Left lung (tissue), 4 donors: ENCODE measurements at regions not wholly inside any gene's neighbourhood (a gene's known extent, or its start where the extent isn't known, plus 50 kb on each side); places are given as distances from the start of the nearest gene placed in this dataset.

Experiments
- ATAC-seq: fragments of 200-7000 bp; cut with Tn5 transposase; one replicate; pipeline ENCODE4 v1.9.1; 2020; ENCODE audit warnings: moderate library complexity
- DNase-seq, 4 donors: peaks; one replicate each; pipeline ENCODE4 v3.0.0-alpha.2; 2013 to 2020
- H3K27ac ChIP-seq, 2 donors: fragments of 200-600 bp; sonication (generic) in 1 of 2; one replicate each; pipeline versions ENCODE4 v1.5.0 to v1.8.0; 2020 to 2021
- H3K27me3 ChIP-seq, 2 donors: fragments of 200-600 bp; sonication (generic) in 1 of 2; one replicate each; pipeline versions ENCODE4 v1.5.0 to v1.8.0; 2020 to 2021
- H3K36me3 ChIP-seq, 2 donors: fragments of 200-600 bp; sonication (generic) in 1 of 2; one replicate each; pipeline versions ENCODE4 v1.5.0 to v1.8.0; 2020 to 2021
- H3K4me1 ChIP-seq, 2 donors: fragments of 200-600 bp; one replicate each; pipeline ENCODE4 v1.8.0; 2021
- H3K4me3 ChIP-seq, 2 donors: fragments of 200-600 bp; sonication (generic) in 1 of 2; one replicate each; pipeline versions ENCODE4 v1.5.0 to v1.8.0; 2020 to 2021; ENCODE audit warnings: mild to moderate bottlenecking in 1 of 2
- H3K9me3 ChIP-seq, 2 donors: fragments of 200-600 bp; sonication (generic) in 1 of 2; one replicate each; pipeline versions ENCODE4 v1.5.0 to v1.8.0; 2020 to 2021
- intact Hi-C, 2 donors: fragments of 100-400 bp; cut with DNase I; formaldehyde crosslinking; loops; one replicate each; pipeline versions ENCODE4 v1.11.2 to v1.14.2; 2022
- TF ChIP-seq, protein P1 (sequence below), 2 donors: fragments of 200-600 bp; sonication (generic) in 1 of 2; IDR thresholded peaks; one replicate each; pipeline versions ENCODE4 v1.5.0 to v1.8.0; 2021; ENCODE audit warnings: antibody characterized with exemption in 2 of 2
- donor health status: DM: no; HTN: yes; CAD: no.
- donor health status: DM: no; HTN: no; CAD: no.

DNA sequence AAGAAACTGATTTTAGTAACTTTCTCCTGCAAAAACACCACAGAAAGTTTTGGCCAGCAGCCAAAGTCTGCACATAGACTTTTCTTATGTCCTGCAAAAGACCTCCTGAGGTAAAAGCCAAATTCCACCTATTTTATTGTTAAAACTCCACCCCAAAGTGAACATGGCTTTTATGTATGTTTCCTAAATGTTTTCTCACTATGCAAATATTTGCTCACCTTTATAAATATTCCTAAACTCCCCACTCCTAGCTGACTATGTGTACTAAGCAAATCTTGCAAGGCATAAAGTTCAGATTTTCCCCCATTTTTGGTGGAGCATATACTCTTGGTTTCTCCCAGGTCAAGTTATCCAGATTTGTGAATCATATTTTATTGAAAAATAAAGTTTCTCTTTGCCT is 446.2 kb downstream of the DNAH5 start:
- ATAC-seq (no peak), DNase-seq (peak in 1 of 4 donors; percentile 10)
- H3K4me1 ChIP-seq, result no peaks in the 10 kb centered on the region
- no peaks in the 10 kb centered on the region for H3K27me3 ChIP-seq
- no peak overlapping the region for H3K27ac ChIP-seq
- H3K36me3 ChIP-seq, result no peaks in the 10 kb centered on the region
- intact Hi-C loops, result no loop called here
- H3K4me3 ChIP-seq, result no peak overlapping the region
- peaks cover 0 to 11% of the 10 kb centered on the region in 2 donors for H3K9me3 ChIP-seq
- TF ChIP-seq, protein P1, sequence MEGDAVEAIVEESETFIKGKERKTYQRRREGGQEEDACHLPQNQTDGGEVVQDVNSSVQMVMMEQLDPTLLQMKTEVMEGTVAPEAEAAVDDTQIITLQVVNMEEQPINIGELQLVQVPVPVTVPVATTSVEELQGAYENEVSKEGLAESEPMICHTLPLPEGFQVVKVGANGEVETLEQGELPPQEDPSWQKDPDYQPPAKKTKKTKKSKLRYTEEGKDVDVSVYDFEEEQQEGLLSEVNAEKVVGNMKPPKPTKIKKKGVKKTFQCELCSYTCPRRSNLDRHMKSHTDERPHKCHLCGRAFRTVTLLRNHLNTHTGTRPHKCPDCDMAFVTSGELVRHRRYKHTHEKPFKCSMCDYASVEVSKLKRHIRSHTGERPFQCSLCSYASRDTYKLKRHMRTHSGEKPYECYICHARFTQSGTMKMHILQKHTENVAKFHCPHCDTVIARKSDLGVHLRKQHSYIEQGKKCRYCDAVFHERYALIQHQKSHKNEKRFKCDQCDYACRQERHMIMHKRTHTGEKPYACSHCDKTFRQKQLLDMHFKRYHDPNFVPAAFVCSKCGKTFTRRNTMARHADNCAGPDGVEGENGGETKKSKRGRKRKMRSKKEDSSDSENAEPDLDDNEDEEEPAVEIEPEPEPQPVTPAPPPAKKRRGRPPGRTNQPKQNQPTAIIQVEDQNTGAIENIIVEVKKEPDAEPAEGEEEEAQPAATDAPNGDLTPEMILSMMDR (IDR thresholded peaks at IDR 0.05), result no peak

DNA sequence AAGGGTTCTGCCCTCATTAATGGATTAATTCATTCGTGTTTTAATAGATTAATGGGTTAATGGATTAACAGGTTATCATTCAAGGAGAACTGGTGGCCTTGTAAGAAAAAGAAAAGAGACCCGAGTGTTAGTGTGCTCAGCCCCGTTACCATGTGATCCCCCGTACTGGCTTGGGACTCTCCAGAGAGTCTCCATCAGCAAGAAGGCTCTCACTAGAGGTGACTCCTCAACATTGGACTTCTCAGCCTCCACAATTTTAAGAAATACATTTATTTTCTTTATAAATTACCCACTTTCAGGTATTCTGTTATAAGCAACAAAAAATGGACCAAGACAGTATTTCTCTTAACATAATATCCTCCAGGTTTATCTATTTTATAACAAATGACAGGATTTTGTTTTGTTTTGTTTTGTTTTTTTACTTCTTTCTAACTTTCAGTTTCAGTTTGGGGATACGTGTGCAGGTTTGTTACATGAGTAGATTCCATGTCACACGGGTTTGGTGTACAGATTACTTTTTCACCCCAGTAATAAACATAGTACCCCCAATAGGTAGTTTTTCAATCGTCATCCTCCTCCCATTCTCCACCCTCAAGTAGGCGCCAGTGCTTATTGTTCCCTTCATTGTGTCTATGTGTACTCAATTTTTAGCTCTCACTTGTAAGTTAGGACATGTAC is 456.1 kb downstream of the DNAH5 start:
- intact Hi-C loops, result no loop called here
- Histone ChIP-seq H3K9me3 (no peaks in the 10 kb centered on the region), H3K4me1 (no peaks in the 10 kb centered on the region), H3K36me3 (no peaks in the 10 kb centered on the region), H3K27me3 (no peaks in the 10 kb centered on the region), H3K4me3 (no peak overlapping the region), H3K27ac (no peak overlapping the region)
- no peak for DNase-seq
- TF ChIP-seq, protein P1 (IDR thresholded peaks at IDR 0.05), result no peak
- ATAC-seq, result no peak

DNA sequence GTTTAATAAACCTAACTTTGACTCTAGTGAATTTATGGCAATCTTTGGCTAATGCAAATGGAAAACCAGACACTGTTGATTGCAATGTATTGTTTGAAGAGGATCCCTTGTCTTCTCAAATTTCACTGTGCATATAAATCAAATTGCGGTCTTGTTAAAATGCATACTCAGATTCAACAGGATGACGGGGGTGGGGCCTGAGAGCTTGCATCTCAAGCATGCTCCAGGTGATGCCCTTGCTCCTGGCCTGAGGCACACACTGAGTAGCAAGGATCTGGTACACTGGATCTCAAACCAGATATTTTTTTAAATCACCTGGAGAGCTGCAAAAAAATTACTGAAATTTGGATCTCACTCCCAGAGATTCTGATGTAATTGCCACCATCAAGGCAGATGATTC is 463.7 kb downstream of the DNAH5 start:
- intact Hi-C loops, result no loop called here
- Histone ChIP-seq H3K9me3 (no peaks in the 10 kb centered on the region), H3K4me3 (no peak overlapping the region), H3K27ac (no peak overlapping the region), H3K4me1 (no peaks in the 10 kb centered on the region), H3K36me3 (no peaks in the 10 kb centered on the region), H3K27me3 (no peaks in the 10 kb centered on the region)
- ATAC-seq, result no peak
- no peak for DNase-seq
- TF ChIP-seq, protein P1 (IDR thresholded peaks at IDR 0.05), result no peak

DNA sequence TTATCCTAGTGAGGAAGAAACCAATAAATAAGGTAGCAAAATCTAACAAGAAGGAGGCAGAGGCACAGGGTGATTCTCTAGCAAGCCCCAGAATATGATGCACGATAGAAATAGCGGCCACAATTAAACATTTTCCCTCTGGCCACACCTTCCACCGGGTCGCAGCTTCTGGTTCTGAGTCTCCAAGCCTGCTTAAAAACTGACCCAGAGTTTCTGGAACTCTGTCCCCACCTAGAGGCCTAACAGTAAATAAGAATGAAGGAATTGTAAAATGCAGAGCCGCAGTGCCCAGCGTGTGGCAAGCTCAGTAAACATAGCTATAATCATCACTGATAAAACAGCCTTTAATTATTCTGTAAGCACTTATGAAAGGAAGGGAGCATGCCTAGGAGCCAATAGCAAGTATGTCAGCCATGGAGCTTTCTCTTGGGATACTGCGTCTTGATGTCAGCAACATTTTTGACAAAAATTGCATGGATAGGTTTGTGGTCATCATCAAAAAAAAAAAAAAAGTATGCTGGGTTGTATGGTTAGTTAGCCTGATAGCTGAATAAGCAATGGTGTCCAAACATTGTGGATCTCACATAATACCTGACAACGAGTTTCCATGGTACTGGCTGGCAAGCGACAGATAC is 465.5 kb downstream of the DNAH5 start:
- no peak overlapping the region for H3K27ac ChIP-seq
- intact Hi-C loops, result no loop called here
- no peaks in the 10 kb centered on the region for H3K4me1 ChIP-seq
- no peak overlapping the region for H3K4me3 ChIP-seq
- H3K27me3 ChIP-seq, result no peaks in the 10 kb centered on the region
- DNase-seq (peak in 1 of 4 donors; percentile 19), ATAC-seq (peak; percentile 61)
- H3K9me3 ChIP-seq, result no peaks in the 10 kb centered on the region
- TF ChIP-seq, protein P1 (IDR thresholded peaks at IDR 0.05), result peak in 1 of 2 donors; percentile 14
- no peaks in the 10 kb centered on the region for H3K36me3 ChIP-seq

DNA sequence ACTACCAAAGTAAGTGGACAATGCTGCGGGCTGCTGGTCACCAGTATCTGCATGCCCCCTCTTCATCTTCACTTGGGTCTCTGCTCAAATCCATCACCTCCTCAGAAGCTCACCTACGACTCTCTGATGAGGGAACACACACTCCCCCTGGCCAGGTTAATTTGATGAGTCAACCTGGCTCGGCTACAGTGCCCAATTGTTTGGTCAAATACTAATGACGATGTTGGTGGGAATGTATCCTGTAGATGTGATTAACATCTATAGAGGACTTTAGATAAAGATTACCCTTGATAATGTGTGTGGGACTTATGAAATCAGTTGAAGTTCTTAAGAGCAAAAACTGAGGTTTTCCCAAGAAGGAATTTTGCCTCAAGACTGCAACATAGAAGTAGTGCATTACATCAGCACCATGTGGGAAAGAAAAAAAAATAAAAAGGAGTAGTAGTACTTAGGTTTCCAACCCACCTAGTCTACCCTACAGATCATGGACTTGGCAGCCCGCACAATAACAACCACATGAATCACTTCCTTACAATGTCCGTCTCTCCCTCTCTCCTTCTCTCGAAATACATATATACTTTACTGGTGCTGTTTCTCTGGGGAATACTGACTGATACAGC is 467.3 kb downstream of the DNAH5 start:
- no peak for DNase-seq
- Histone ChIP-seq H3K27ac (no peak overlapping the region), H3K9me3 (no peaks in the 10 kb centered on the region), H3K27me3 (no peaks in the 10 kb centered on the region), H3K36me3 (no peaks in the 10 kb centered on the region), H3K4me1 (no peaks in the 10 kb centered on the region), H3K4me3 (no peak overlapping the region)
- TF ChIP-seq, protein P1 (IDR thresholded peaks at IDR 0.05), result no peak
- no peak for ATAC-seq
- intact Hi-C loops, result no loop called here
